BE2C (cell line): ENCODE measurements at regions not wholly inside any gene's neighbourhood (a gene's known extent, or its start where the extent isn't known, plus 50 kb on each side); places are given as distances from the start of the nearest gene placed in this dataset.
A peak's percentile ranks its signal among the peaks of the same experiment; 100 is the strongest.

ENCODE experiments used
- DNase-seq: peaks from one replicate; pipeline ENCODE4 v3.0.0-alpha.2; 2020
- H3K27me3 ChIP-seq: fragments of 250-450 bp; sonication (Bioruptor Pico); 2 replicates; pipeline ENCODE4 v1.5.1; 2020; ENCODE audit warnings: mild to moderate bottlenecking
- H3K36me3 ChIP-seq: fragments of 250-450 bp; sonication (Bioruptor Pico); 2 replicates; pipeline ENCODE4 v1.5.1; 2020; ENCODE audit warnings: mild to moderate bottlenecking
- H3K4me1 ChIP-seq: fragments of 250-450 bp; sonication (Bioruptor Pico); 2 replicates; pipeline ENCODE4 v1.5.1; 2020
- H3K4me3 ChIP-seq: 2 replicates; pipeline ENCODE4 v1.5.1; 2011; ENCODE audit warnings: low read depth, low read length
- H3K9me3 ChIP-seq: fragments of 250-450 bp; sonication (Bioruptor Pico); 2 replicates; pipeline ENCODE4 v1.5.1; 2020
- CTCF ChIP-seq: IDR thresholded peaks from 2 replicates; pipeline ENCODE4 v1.5.1; 2012; ENCODE audit warnings: mild to moderate bottlenecking, low read depth, low read length

- no peaks in the 10 kb centered on the region for H3K27me3 ChIP-seq
- H3K9me3 ChIP-seq: no peaks in the 10 kb centered on the region
- no peaks in the 10 kb centered on the region; the same call in 1 of the 2 replicates for H3K4me1 ChIP-seq
- TF ChIP-seq CTCF: no peak
- no peak for DNase-seq
- H3K36me3 ChIP-seq: no peaks in the 10 kb centered on the region
- no peak overlapping the region for H3K4me3 ChIP-seq
Measured at GRCh38 chr3:112765531-112765930, 81.1 kb downstream of the CD200R1L start.

GRCh38 chr3:112763258-112763657, 83.4 kb downstream of the CD200R1L start:
- Histone ChIP-seq H3K36me3 (no peaks in the 10 kb centered on the region), H3K27me3 (no peaks in the 10 kb centered on the region), H3K4me1 (peaks cover 4% of the 10 kb centered on the region), H3K9me3 (no peaks in the 10 kb centered on the region), H3K4me3 (no peak overlapping the region)
- no peak for TF ChIP-seq CTCF
- DNase-seq: no peak

- peaks cover 4% of the 10 kb centered on the region for H3K4me1 ChIP-seq
- H3K27me3 ChIP-seq: no peaks in the 10 kb centered on the region
- no peaks in the 10 kb centered on the region for H3K36me3 ChIP-seq
- TF ChIP-seq CTCF: no peak
- no peak overlapping the region for H3K4me3 ChIP-seq
- DNase-seq: no peak
- no peaks in the 10 kb centered on the region for H3K9me3 ChIP-seq
Measured at GRCh38 chr3:112761062-112761638, 85.5 kb downstream of the CD200R1L start.

- Histone ChIP-seq H3K27me3 (no peaks in the 10 kb centered on the region), H3K4me1 (peaks cover 4% of the 10 kb centered on the region), H3K36me3 (no peaks in the 10 kb centered on the region), H3K9me3 (no peaks in the 10 kb centered on the region), H3K4me3 (no peak overlapping the region)
- no peak for DNase-seq
- no peak for TF ChIP-seq CTCF
Measured at GRCh38 chr3:112759681-112760080, 87.0 kb downstream of the CD200R1L start.

GRCh38 chr3:112759210-112759609, 87.5 kb downstream of the CD200R1L start:
- no peak for TF ChIP-seq CTCF
- Histone ChIP-seq H3K4me1 (peaks cover 4% of the 10 kb centered on the region), H3K4me3 (no peak overlapping the region), H3K9me3 (no peaks in the 10 kb centered on the region), H3K27me3 (no peaks in the 10 kb centered on the region), H3K36me3 (no peaks in the 10 kb centered on the region)
- peak; percentile 12 for DNase-seq

GRCh38 chr3:112757197-112757596, 89.5 kb downstream of the CD200R1L start:
- DNase-seq: no peak
- H3K36me3 ChIP-seq: no peaks in the 10 kb centered on the region
- H3K27me3 ChIP-seq: no peaks in the 10 kb centered on the region
- peaks cover 4% of the 10 kb centered on the region for H3K4me1 ChIP-seq
- no peaks in the 10 kb centered on the region for H3K9me3 ChIP-seq
- no peak overlapping the region for H3K4me3 ChIP-seq
- TF ChIP-seq CTCF: no peak
